T47D (cell line): ENCODE measurements at regions not wholly inside any gene's neighbourhood (a gene's known extent, or its start where the extent isn't known, plus 50 kb on each side); places are given as distances from the start of the nearest gene placed in this dataset.

ENCODE experiments used
- DNase-seq, 2 experiments: peaks; one replicate each; pipeline versions ENCODE4 v3.0.0 to v3.0.0-alpha.2; 2011 to 2012; ENCODE audit warnings: low read depth in 1 of 2, low spot score in 1 of 2
- JUND ChIP-seq: IDR thresholded peaks from 2 replicates; pipeline ENCODE4 v1.6.1; 2012; ENCODE audit warnings: low read depth
- in situ Hi-C: cut with HindIII; loops from 2 replicates; pipeline ENCODE4 v1.10.0; 2016; ENCODE audit warnings: low sequenced_read_pairs, low pct_unique_long_range_greater_than_20kb

- in situ Hi-C loops: no loop called here
- no peak for TF ChIP-seq JUND
- no peak for DNase-seq
Measured at GRCh38 chr13:48839171-48839570, 136.5 kb upstream of the FNDC3A start.

- TF ChIP-seq JUND: no peak
- in situ Hi-C loops: no loop called here
- no peak for DNase-seq
Measured at GRCh38 chr13:48840366-48840765, 135.3 kb upstream of the FNDC3A start.

GRCh38 chr13:48842316-48842715, 133.4 kb upstream of the FNDC3A start:
- in situ Hi-C loops: no loop called here
- TF ChIP-seq JUND: no peak
- DNase-seq: no peak

- in situ Hi-C loops: no loop called here
- no peak for TF ChIP-seq JUND
- DNase-seq: no peak
Measured at GRCh38 chr13:48843630-48844380, 131.9 kb upstream of the FNDC3A start.

- no peak for DNase-seq
- TF ChIP-seq JUND: no peak
- in situ Hi-C loops: no loop called here
Measured at GRCh38 chr13:48844676-48845075, 131.0 kb upstream of the FNDC3A start.

GRCh38 chr13:48849515-48849914, 126.2 kb upstream of the FNDC3A start:
- in situ Hi-C loops: no loop called here
- no peak for DNase-seq
- TF ChIP-seq JUND: no peak

- DNase-seq: no peak
- no peak for TF ChIP-seq JUND
- in situ Hi-C loops: no loop called here
Measured at GRCh38 chr13:48851707-48852106, 124.0 kb upstream of the FNDC3A start.

- DNase-seq: no peak
- in situ Hi-C loops: no loop called here
- no peak for TF ChIP-seq JUND
Measured at GRCh38 chr13:48852911-48853727, 122.6 kb upstream of the FNDC3A start.

- no peak for TF ChIP-seq JUND
- no peak for DNase-seq
- in situ Hi-C loops: no loop called here
Measured at GRCh38 chr13:48853728-48854102, 122.0 kb upstream of the FNDC3A start.

GRCh38 chr13:48857576-48857975, 118.1 kb upstream of the FNDC3A start:
- TF ChIP-seq JUND: no peak
- in situ Hi-C loops: no loop called here
- DNase-seq: no peak

- in situ Hi-C loops: no loop called here
- DNase-seq: no peak
- TF ChIP-seq JUND: no peak
Measured at GRCh38 chr13:48858122-48858902, 117.4 kb upstream of the FNDC3A start.

GRCh38 chr13:48859272-48860105, 116.2 kb upstream of the FNDC3A start:
- TF ChIP-seq JUND: no peak
- in situ Hi-C loops: no loop called here
- DNase-seq: no peak

- in situ Hi-C loops: no loop called here
- no peak for TF ChIP-seq JUND
Measured at GRCh38 chr13:48860364-48860763, 115.3 kb upstream of the FNDC3A start.

More at GRCh38 chr13:48860364-48860763, 115.3 kb upstream of the FNDC3A start:
- DNase-seq: no peak
